PC-9 (cell line): ENCODE measurements at regions not wholly inside any gene's neighbourhood (a gene's known extent, or its start where the extent isn't known, plus 50 kb on each side); places are given as distances from the start of the nearest gene placed in this dataset.

Experiments
- CTCF ChIP-seq: fragments of 200-600 bp; sonication (generic); conservative IDR thresholded peaks from 2 replicates; pipeline ENCODE4 v1.6.1; 2017; ENCODE audit warnings: mixed run types, antibody characterized with exemption, mild to moderate bottlenecking, moderate library complexity
- EZH2 ChIP-seq: fragments of 200-600 bp; sonication (generic); IDR thresholded peaks from 2 replicates; pipeline ENCODE4 v1.8.0; 2017; ENCODE audit warnings: antibody characterized with exemption, low read depth

DNA sequence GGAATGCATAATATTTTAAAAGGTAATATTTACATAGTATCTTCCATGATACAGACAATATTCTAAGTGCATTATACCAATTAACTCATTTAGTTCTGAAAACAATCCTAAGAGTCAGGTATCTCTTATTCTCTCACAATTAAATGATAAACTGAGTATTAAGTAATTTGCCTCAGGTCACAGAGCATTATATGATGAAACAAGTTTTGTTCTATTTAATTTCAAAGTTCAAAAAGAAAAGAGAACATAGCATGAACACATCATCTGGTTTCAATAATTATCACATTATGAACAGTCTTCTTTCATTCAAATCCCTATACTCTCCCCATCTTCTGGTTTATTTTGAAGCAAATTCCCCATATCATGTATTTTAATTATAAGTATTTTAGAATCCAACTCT is 927.5 kb downstream of the ADGRL2 start:
- TF ChIP-seq EZH2 = no peak
- no peak for TF ChIP-seq CTCF
